ENCODE measurements at regions not wholly inside any gene's neighbourhood (a gene's known extent, or its start where the extent isn't known, plus 50 kb on each side); places are given as distances from the start of the nearest gene placed in this dataset.

GRCh38 chr2:126748188-126748760 is 92.3 kb downstream of the GYPC start:
- TF ChIP-seq Cebpa-rat (IDR thresholded peaks at IDR 0.05) = no peak
- no peak overlapping the region for H3K4me3 ChIP-seq
- no peak overlapping the region for H3K4me2 ChIP-seq

GRCh38 chr2:126748929-126749518 is 93.1 kb downstream of the GYPC start:
- H3K9me3 ChIP-seq = no peaks in the 10 kb centered on the region
- no peaks in the 10 kb centered on the region for H3K27me3 ChIP-seq
- no peak overlapping the region for H3K4me2 ChIP-seq
- no peak overlapping the region for H3K27ac ChIP-seq
- no peak for TF ChIP-seq Cebpa-rat (IDR thresholded peaks at IDR 0.05)
- no peak overlapping the region for H3K9ac ChIP-seq
- H3K4me3 ChIP-seq = no peak overlapping the region
- H3K4me1 ChIP-seq = no peaks in the 10 kb centered on the region
- no peaks in the 10 kb centered on the region for H4K20me1 ChIP-seq
- H3K36me3 ChIP-seq = no peaks in the 10 kb centered on the region

More at GRCh38 chr2:126748188-126748760, 92.3 kb downstream of the GYPC start:
- Histone ChIP-seq H3K36me3 (no peaks in the 10 kb centered on the region), H3K4me1 (no peaks in the 10 kb centered on the region), H4K20me1 (no peaks in the 10 kb centered on the region), H3K9me3 (no peaks in the 10 kb centered on the region), H3K9ac (no peak overlapping the region), H3K27ac (no peak overlapping the region), H3K27me3 (no peaks in the 10 kb centered on the region)

DNA sequence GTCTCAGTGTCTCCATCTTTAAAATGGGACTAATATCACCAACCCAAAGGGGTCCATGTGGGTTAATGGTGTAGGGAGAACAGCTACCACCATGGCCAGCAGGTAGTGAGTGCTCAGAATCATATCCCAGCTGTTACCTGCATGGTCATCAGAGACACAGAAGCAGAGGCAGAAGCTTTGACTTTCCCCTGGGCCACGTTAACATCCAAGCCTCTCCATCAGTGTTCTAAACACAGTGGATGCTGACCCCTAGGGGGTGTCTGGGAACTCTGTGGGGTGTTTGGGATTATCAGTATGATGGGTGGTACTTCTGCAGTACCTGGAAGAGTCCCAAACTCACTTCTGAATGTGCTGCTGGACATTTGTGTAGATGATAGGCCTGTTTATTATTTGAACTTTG is 93.6 kb downstream of the GYPC start:
- TF ChIP-seq Cebpa-rat (IDR thresholded peaks at IDR 0.05) = no peak
- Histone ChIP-seq H3K4me2 (no peak overlapping the region), H3K27ac (no peak overlapping the region), H3K27me3 (no peaks in the 10 kb centered on the region), H3K9me3 (no peaks in the 10 kb centered on the region), H3K36me3 (no peaks in the 10 kb centered on the region), H3K4me3 (no peak overlapping the region), H4K20me1 (no peaks in the 10 kb centered on the region), H3K4me1 (no peaks in the 10 kb centered on the region), H3K9ac (no peak overlapping the region)

GRCh38 chr2:126750506-126750905 is 94.5 kb downstream of the GYPC start:
- Histone ChIP-seq H3K9ac (no peak overlapping the region), H3K9me3 (no peaks in the 10 kb centered on the region), H3K27ac (no peak overlapping the region), H3K4me1 (no peaks in the 10 kb centered on the region), H3K4me2 (no peak overlapping the region), H3K4me3 (no peak overlapping the region), H4K20me1 (no peaks in the 10 kb centered on the region), H3K27me3 (no peaks in the 10 kb centered on the region), H3K36me3 (no peaks in the 10 kb centered on the region)
- TF ChIP-seq Cebpa-rat (IDR thresholded peaks at IDR 0.05) = no peak

DNA sequence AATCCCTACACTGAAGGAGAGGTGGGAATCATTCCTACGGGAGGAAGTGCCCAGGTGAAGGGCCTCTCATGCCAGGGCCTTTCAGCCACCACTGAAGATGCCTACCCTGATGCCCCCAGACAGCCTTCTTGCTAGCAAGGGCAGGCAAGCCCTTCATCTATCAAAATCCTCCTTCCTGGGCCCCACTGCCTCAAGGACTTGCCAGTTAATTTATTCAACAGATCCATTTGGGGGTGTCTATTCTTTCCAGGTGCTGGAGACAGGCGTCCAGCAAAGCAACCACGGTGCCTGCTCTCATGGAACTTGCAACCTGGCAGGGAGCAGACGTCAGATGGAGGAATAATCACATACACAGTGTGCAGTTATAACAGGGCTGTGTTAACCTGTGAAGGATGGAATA is 95.5 kb downstream of the GYPC start:
- no peak for TF ChIP-seq Cebpa-rat (IDR thresholded peaks at IDR 0.05)
- H3K27ac ChIP-seq = no peak overlapping the region

GRCh38 chr2:126752876-126753275 is 96.9 kb downstream of the GYPC start:
- no peaks in the 10 kb centered on the region for H3K9me3 ChIP-seq
- no peaks in the 10 kb centered on the region for H3K4me1 ChIP-seq
- no peak overlapping the region for H3K27ac ChIP-seq
- H3K9ac ChIP-seq = no peak overlapping the region
- H3K36me3 ChIP-seq = no peaks in the 10 kb centered on the region
- TF ChIP-seq Cebpa-rat (IDR thresholded peaks at IDR 0.05) = no peak
- no peak overlapping the region for H3K4me2 ChIP-seq
- no peak overlapping the region for H3K4me3 ChIP-seq
- H4K20me1 ChIP-seq = no peaks in the 10 kb centered on the region
- no peaks in the 10 kb centered on the region for H3K27me3 ChIP-seq

More for the DNA sequence above, 95.5 kb downstream of the GYPC start:
- Histone ChIP-seq H3K4me3 (no peak overlapping the region), H3K9ac (no peak overlapping the region), H3K4me2 (no peak overlapping the region), H3K27me3 (no peaks in the 10 kb centered on the region), H3K36me3 (no peaks in the 10 kb centered on the region), H4K20me1 (no peaks in the 10 kb centered on the region), H3K4me1 (no peaks in the 10 kb centered on the region), H3K9me3 (no peaks in the 10 kb centered on the region)

GRCh38 chr2:126753501-126754212 is 97.7 kb downstream of the GYPC start:
- Histone ChIP-seq H3K4me3 (no peak overlapping the region), H3K27ac (no peak overlapping the region), H3K36me3 (no peaks in the 10 kb centered on the region), H4K20me1 (no peaks in the 10 kb centered on the region), H3K27me3 (no peaks in the 10 kb centered on the region), H3K4me2 (no peak overlapping the region), H3K4me1 (no peaks in the 10 kb centered on the region), H3K9ac (no peak overlapping the region), H3K9me3 (no peaks in the 10 kb centered on the region)
- no peak for TF ChIP-seq Cebpa-rat (IDR thresholded peaks at IDR 0.05)

DNA sequence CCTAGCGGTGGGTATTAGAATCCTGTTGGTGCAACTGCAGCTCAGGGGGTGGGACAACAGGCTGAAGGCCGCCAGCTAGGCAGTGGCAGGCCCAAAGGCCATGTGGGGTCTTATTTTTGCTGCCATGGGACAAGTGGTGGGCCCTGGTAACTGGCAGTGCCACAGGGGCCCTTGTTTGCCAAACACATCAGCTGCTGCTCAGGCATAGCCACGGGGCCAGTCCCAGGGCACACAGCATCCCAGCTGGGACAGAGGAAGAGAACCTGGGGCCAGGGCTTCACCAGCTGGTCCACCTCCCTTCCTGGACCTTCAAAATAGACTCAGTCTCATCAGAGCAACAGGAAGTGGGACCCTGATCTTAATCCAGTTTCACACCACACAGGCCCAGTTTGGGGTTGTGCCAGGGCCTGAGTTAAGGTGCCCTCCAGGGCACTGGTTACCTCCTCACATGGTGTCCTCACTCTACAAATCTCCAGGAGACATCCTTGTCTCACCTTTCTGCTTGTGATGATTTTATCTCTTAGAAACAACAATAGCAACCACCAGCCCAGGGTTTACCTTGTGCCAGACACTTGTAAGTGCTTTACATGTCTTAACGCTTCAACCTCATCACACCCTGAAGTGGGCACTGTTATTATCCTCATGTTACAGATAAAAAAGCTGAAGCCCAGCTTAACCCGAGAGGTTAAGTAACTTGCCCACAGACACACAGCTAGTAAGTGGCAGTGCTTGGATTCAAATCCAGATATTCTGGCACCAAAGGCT is 98.5 kb downstream of the GYPC start:
- Histone ChIP-seq H3K9me3 (no peaks in the 10 kb centered on the region), H3K4me1 (no peaks in the 10 kb centered on the region), H3K4me2 (no peak overlapping the region), H4K20me1 (no peaks in the 10 kb centered on the region), H3K4me3 (no peak overlapping the region), H3K36me3 (no peaks in the 10 kb centered on the region), H3K27ac (no peak overlapping the region), H3K9ac (no peak overlapping the region), H3K27me3 (no peaks in the 10 kb centered on the region)
- no peak for TF ChIP-seq Cebpa-rat (IDR thresholded peaks at IDR 0.05)

GRCh38 chr2:126756125-126756524 is 100.2 kb downstream of the GYPC start:
- H3K4me3 ChIP-seq = no peak overlapping the region
- no peak overlapping the region for H3K27ac ChIP-seq
- no peak overlapping the region for H3K9ac ChIP-seq
- H3K36me3 ChIP-seq = no peaks in the 10 kb centered on the region
- no peaks in the 10 kb centered on the region for H3K27me3 ChIP-seq
- H3K4me1 ChIP-seq = no peaks in the 10 kb centered on the region
- H3K4me2 ChIP-seq = no peak overlapping the region
- TF ChIP-seq Cebpa-rat (IDR thresholded peaks at IDR 0.05) = no peak
- H3K9me3 ChIP-seq = no peaks in the 10 kb centered on the region
- no peaks in the 10 kb centered on the region for H4K20me1 ChIP-seq
